ENCODE measurements at regions not wholly inside any gene's neighbourhood (a gene's known extent, or its start where the extent isn't known, plus 50 kb on each side); places are given as distances from the start of the nearest gene placed in this dataset.

DNA sequence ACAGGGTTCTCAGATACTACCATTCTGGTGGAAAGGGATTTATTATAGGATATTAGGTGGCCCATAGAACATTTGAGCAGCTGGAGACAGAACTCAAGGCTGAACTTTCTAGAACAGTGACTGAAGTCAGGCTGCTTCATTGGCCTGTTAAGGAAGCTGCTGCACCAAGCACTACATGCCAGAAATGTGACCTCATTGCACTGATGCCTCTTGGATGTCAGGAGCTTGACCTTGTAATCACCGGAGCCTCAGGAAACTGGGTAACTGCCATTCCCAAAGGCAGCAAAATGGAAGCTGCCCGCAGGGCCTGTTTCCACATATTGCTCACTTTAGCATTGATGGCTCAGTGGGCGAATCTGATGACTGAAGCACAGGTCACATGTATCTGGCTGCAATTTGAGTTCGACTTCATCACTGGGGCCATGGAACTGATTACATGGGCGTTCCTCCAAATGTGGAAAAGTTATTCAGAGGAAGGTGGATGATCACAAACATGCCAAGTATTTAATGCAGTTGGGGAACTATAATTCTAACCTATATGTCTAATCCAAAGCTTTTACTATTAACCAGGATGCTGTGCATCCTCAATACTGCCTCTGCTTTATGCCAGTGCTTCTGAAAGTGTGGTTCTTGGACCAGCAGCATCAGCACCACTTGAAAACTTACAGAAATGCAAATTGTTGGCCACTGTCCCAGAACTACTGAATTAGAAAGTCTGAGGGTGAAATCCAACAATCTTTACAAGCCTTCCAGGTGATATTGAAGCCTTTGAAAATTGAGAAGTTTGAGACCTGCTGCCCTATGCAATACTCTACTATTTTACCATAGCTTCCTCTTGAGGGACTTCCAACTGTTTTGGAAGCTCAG lies 337.2 kb upstream of the NAV3 start:
- DNase-seq: peak; percentile 4 to 50 (median 23)

- DNase-seq: no peak
Observed at GRCh38 chr12:77492536-77492935, 338.2 kb upstream of the NAV3 start.

GRCh38 chr12:77489331-77489970 lies 341.2 kb upstream of the NAV3 start:
- peak; percentile 72 to 91 (median 77) for DNase-seq

- peak; percentile 14 to 63 (median 44) for DNase-seq
Observed at GRCh38 chr12:77488041-77488620, 342.6 kb upstream of the NAV3 start.

DNA sequence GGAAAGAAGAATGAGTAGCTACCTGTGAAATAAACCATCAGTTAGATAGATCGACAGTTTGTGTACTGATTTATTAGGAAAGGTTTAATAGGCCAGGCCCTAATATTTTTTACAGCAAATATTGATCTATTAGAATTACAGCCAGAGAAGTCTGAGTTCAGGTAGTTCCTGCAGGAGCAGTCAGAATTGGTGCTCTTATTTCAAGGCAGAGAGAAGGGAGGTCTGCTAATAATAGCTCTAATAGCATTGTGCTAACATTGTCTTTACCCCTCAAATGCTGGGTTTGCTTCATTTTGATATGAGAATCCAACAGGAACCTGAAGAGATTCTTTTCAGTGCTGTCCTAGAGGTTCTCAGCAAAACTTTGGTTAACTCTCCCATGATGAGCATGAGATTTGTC lies 343.8 kb upstream of the NAV3 start:
- no peak for DNase-seq

DNA sequence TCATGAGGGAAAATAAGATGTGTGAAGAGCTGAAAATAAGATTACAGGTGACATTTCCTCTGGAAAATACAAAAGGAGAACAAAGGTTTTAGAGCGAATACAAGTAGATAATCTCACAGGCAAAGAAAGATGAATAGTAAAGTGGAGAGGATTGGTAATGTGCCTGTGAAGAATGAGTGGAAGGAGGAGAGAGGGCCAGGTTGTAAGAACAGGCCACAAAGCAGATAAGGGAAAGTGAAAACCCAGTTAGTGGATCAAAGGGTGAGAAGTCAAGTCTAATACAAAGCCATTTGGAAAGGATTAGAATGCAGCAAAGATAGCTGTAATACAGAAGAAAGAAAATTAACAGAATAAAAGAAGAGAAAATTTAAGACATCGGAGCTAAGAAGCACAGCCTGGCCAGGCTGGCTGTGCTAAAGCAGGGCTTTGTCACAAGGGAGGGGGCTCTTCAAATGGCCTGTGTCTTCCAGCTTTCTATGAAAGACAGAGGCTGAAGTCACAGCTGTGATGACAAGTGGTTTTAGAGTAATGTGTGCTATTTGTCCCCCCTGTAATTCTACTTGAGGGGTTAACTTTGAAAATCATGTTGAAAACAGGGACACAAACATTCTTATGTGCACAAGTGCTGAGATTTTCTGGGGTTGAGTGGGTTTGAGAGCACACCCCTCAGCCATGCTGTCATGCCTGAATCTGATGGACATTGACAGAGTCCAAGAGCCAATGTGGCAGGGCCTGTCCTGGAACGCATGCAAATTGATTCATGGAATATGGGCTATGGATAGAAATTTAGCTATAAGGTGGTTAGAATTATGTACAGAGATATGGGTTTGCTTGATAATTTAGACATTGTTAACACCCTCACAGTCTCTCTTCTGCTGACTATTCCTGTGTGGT lies 344.5 kb upstream of the NAV3 start:
- DNase-seq: no peak

GRCh38 chr12:77481687-77482086 lies 349.0 kb upstream of the NAV3 start:
- no peak for DNase-seq

DNA sequence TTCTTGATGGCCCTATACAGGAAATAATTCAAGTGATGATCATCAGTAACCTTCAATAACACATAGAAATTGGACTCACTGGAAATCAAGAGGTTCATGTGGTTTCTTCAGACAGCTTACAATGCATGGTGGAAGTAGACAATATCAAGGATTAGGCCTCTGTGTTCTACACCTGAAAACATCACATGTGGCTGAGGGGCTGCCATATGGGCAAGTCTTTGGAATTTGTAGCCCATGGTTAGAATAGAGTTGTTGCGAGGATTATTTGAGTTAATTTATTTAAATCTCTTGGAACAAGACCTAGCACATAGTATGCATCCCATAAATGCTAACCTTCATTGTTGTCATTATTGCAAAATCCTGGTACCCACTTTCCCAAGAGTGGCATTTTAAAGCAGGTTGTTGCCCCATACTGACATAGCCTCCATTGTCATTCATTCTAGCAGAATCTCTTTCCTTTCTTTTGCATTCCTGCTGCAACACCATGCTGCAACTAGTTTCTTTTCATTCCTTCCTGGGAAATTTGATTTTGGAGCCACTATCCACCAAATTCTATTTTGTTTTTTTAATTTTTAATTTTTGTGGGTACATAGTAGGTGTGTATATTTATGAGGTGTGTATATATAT lies 352.7 kb upstream of the NAV3 start:
- no peak for DNase-seq

DNA sequence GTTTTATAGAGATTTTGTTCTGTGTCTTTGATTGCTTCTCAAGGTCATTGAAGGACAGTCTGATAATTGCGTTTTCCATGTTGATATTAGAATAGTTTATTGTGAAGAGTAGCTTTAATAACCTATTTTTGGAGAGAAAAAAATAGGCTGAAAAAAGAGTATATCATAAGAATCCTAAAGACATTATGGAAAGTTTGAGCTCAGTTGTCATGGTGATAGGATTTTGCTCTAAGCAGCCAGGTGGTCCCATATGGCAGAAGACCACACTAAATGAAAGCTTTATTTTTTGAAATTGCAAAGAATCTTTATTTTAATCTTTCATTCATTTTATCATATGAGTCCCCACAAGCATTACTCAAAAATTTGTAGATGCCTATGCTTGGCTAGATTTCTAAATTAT lies 358.9 kb upstream of the NAV3 start:
- no peak for DNase-seq

DNA sequence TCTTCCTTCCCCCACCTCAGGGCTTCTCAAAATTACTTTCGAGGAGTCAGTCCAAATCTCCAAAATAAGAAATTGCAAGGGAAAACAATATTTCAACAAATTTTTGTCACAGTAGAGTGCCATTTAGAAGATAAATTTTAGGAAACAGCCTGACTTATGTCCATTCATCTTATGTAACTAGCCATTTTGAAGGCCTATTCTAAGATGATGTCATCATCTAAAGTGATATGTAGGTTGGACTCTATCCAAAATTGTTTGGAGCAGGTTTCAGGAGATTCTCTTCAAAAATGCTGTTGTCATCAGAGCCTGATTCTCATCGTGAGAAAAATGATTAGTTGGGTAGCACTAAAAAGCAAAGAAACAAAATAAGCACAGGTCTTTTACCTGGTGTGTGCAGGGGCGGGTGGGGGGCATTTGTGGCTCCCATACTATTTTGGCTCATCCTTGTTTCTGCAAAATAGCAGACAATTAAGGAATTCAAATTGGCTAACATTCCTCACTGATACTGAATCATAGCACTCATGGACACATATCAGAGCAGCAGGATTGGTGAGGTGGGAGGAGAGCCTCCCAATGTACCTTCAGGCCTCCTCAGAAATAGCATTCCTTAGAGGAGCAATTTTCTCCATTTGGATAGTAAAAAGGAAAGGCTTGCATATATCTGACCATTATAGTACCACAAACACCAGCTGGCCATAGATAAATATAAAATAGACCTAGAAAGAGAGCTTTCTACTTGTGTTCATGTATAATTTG lies 360.9 kb upstream of the NAV3 start:
- no peak for DNase-seq

DNA sequence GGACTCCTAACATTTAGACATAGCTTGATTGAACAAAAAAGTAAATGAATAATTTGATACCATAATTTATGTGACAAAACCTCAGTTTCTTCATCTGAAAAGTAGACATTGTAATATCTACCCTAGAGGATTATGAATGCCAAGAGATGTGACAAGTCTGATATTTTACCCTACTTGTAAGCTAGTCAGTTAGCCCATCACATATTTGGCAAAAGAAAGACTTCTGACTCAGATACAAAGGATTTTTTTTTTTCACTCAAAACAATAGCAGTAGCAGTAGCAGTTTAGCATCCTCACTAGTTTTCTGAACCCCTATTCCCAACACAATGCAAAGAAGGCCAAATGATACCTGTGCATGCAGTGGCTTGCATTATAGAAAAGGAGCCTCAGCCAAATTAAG lies 377.3 kb upstream of the E2F7 start:
- no peak for DNase-seq

DNA sequence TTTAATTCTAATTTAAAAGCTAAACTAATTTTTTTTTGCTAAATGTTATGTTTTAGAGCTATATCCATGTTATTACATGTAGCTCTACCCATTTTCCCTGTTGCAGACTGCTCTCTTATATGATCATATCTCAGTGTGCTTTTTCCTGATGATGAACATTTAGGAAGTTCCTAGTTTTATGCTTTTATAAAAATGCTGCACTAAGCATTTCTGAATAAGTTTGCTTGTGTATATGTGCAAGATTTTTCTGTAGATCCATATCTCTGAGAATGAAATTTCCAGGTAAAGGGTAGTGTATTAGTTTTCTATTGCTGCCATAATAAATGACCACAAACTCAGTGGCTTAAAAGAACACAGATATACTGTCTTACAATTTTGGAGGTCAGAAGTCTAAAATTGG lies 374.4 kb upstream of the E2F7 start:
- no peak for DNase-seq

- no peak for DNase-seq
Observed at GRCh38 chr12:77438644-77439043, 373.3 kb upstream of the E2F7 start.

DNA sequence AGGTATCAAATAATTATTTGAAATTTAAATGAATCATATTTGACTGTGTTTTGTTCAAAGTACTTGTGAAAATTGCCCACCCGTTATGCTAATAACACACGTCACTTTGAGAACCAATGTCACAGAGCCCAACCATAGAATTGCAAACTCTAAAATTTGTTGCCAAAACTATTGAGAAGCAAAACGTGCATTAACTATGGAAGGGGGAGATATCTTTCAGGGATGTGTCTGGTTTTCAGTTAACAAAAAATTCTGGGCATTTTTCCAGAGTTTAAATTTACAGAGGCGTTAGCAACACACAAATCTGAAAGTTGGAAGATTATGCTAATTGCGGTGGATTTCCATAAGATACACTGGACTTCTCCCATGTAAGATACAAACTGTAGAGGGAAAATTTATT lies 371.8 kb upstream of the E2F7 start:
- DNase-seq: no peak

DNA sequence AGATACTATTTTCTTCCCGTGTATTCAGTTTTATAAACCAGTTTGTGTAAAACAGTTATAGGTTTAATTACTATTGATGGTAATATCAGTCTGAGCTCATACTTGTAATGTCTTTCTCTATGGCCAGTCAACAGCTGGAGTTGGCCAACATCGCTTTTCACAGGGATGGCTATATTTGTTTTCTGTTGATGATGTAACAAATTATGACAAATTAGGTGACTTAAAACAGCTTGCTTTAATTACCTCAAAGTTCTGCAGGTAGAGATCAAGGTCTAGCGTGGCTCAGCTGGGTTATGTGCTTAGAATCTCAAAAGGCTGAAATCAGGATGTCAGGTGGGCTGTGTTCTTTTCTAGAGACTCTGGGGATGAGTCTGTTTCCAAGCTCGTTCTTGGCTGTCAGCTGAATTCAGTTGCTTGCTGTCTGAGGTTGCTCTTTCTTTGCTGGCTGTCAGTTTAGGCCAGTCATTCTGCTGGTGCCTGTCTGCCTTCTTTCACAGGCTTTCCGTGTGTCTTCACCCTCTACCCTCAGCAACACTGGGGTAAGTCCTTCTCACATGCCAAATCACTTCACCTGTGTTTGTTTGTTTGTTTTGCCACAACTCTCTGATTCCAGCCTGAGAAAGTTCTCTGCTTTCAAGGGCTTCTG lies 370.2 kb upstream of the E2F7 start:
- no peak for DNase-seq

GRCh38 chr12:77433799-77434198 lies 368.4 kb upstream of the E2F7 start:
- peak; percentile 16 to 67 (median 32) for DNase-seq

DNA sequence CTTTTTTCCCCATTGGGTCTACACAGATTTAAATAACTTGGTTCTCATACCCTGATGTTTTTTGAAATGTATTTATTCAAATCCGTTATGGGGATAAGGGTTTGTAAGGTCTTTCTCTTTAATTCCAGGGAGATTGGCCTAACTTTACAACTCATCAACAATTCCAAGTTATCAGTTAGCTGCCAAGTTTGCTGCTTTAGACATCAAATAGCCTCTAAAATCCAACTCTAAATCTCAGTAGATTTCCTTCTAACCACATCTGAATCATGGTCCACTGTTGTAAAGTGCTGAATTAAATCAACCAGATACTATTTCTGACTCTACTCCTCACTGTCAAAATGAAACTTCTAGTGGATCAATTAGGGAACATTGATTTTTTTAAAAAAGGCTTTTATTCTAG lies 364.1 kb upstream of the E2F7 start:
- DNase-seq: peak in 2 of 3 donors; percentile 16 to 43

- no peak for DNase-seq
Observed at GRCh38 chr12:77421152-77421551, 355.8 kb upstream of the E2F7 start.

DNA sequence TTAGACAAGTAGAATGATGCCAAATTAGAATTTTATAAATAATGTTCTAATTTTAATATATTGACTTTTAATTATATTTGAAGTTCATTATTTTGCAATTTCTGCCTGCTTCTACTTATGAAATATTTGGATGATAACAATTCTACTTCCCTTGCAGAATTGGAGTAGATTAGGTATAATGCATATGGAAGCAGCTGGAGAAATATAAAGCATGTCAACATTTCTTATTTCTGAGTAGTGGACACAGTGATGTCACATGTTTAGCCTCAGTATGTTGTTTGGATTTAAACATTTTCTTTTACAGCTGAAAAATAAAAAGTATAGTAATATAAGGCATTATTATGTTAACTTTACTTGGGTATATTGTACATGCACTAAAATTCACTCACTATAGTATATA lies 344.2 kb upstream of the E2F7 start:
- DNase-seq: no peak

GRCh38 chr12:77407931-77408330 lies 342.6 kb upstream of the E2F7 start:
- peak in 1 of 3 donors; percentile 33 for DNase-seq
